DND-41 (cell line): ENCODE measurements at regions not wholly inside any gene's neighbourhood (a gene's known extent, or its start where the extent isn't known, plus 50 kb on each side); places are given as distances from the start of the nearest gene placed in this dataset.

ENCODE experiments used
- ATAC-seq: fragments of 200-7000 bp; cut with Tn5 transposase; 3 replicates; pipeline ENCODE4 v1.9.1; 2021; ENCODE audit warnings: low read depth; ENCODE audit not compliant: insufficient read depth
- DNase-seq: peaks from one replicate; pipeline ENCODE4 v3.0.0-alpha.2; 2020
- H2AFZ ChIP-seq: 2 replicates; pipeline ENCODE4 v1.6.0; 2012; ENCODE audit warnings: low read depth, low read length
- H3K27ac ChIP-seq: 2 replicates; pipeline ENCODE4 v1.5.1; 2012; ENCODE audit warnings: low read length, inconsistent platforms
- H3K27me3 ChIP-seq: fragments of 200-600 bp; sonication (generic); 2 replicates; pipeline ENCODE4 v1.6.0; 2012; ENCODE audit warnings: low read length, mild to moderate bottlenecking, inconsistent platforms; ENCODE audit not compliant: insufficient read depth, poor library complexity
- H3K36me3 ChIP-seq: 2 replicates; pipeline ENCODE4 v1.5.1; 2012; ENCODE audit warnings: low read length, inconsistent platforms; ENCODE audit not compliant: insufficient read depth
- H3K4me1 ChIP-seq: 2 replicates; pipeline ENCODE4 v1.5.1; 2012; ENCODE audit warnings: mild to moderate bottlenecking, low read length; ENCODE audit not compliant: insufficient read depth
- H3K4me2 ChIP-seq: 2 replicates; pipeline ENCODE4 v1.6.0; 2012; ENCODE audit warnings: mild to moderate bottlenecking, moderate library complexity, low read length, inconsistent platforms; ENCODE audit not compliant: insufficient read depth
- H3K4me3 ChIP-seq, 2 experiments: fragments of 200-600 bp in 1 of 2; shearing (Covaris generic) in 1 of 2; 2 replicates each; pipeline ENCODE4 v1.5.1; 2012 to 2016; ENCODE audit warnings: inconsistent platforms in 2 of 2, low read length in 2 of 2, mild to moderate bottlenecking in 2 of 2, low read depth in 1 of 2, moderate library complexity in 1 of 2
- H3K79me2 ChIP-seq: 2 replicates; pipeline ENCODE4 v1.6.0; 2012; ENCODE audit warnings: low read length, inconsistent platforms; ENCODE audit not compliant: insufficient read depth
- H3K9ac ChIP-seq: 2 replicates; pipeline ENCODE4 v1.6.0; 2012; ENCODE audit warnings: low read depth, mild to moderate bottlenecking, inconsistent platforms, low read length, moderate library complexity
- H3K9me3 ChIP-seq: 2 replicates; pipeline ENCODE4 v1.5.1; 2012; ENCODE audit warnings: low read length, moderate library complexity, mild to moderate bottlenecking, inconsistent platforms; ENCODE audit not compliant: insufficient read depth, severe bottlenecking
- H4K20me1 ChIP-seq: 2 replicates; pipeline ENCODE4 v1.6.0; 2012; ENCODE audit warnings: low read length; ENCODE audit not compliant: insufficient read depth
- EZH2 ChIP-seq: IDR thresholded peaks from 3 replicates; pipeline ENCODE4 v1.6.1; 2012; ENCODE audit warnings: borderline replicate concordance, low read depth, mild to moderate bottlenecking, moderate library complexity, low read length, inconsistent platforms; ENCODE audit not compliant: severe bottlenecking
- TF ChIP-seq, protein P1 (sequence below): IDR thresholded peaks from 2 replicates; pipeline ENCODE4 v1.5.1; 2012; ENCODE audit warnings: borderline replicate concordance, low read length, moderate library complexity, mild to moderate bottlenecking; ENCODE audit not compliant: poor library complexity, severe bottlenecking; ENCODE audit errors: extremely low read depth

DNA sequence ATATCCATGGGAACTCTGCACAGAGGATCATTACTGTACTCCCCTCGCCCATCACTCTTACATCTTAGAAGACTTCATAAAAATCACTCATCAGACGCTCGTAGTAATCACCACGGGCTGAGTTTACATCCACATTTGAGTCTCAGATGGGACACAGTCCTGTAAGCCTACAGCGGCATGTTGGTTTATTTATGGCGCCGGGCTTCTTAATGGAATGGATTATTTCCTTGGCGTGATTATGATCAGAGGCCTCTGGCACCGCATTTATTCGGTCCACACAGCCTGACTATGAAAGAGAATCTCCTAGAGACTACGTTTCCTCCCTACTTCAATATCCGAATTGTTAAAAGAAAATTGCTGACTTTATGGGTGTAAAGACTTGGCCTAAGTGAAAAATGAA, 123.5 kb upstream of the FRMD4A start:
- Histone ChIP-seq H3K36me3 (no peaks in the 10 kb centered on the region), H3K4me3 (no peak overlapping the region), H2AFZ (no peak overlapping the region), H3K9ac (no peak overlapping the region), H3K9me3 (peaks cover 6% of the 10 kb centered on the region), H3K27ac (no peak overlapping the region), H3K79me2 (no peaks in the 10 kb centered on the region), H3K4me2 (no peak overlapping the region), H4K20me1 (no peaks in the 10 kb centered on the region), H3K27me3 (no peaks in the 10 kb centered on the region), H3K4me1 (no peaks in the 10 kb centered on the region)
- DNase-seq, result no peak
- TF ChIP-seq EZH2, result no peak
- TF ChIP-seq, protein P1, sequence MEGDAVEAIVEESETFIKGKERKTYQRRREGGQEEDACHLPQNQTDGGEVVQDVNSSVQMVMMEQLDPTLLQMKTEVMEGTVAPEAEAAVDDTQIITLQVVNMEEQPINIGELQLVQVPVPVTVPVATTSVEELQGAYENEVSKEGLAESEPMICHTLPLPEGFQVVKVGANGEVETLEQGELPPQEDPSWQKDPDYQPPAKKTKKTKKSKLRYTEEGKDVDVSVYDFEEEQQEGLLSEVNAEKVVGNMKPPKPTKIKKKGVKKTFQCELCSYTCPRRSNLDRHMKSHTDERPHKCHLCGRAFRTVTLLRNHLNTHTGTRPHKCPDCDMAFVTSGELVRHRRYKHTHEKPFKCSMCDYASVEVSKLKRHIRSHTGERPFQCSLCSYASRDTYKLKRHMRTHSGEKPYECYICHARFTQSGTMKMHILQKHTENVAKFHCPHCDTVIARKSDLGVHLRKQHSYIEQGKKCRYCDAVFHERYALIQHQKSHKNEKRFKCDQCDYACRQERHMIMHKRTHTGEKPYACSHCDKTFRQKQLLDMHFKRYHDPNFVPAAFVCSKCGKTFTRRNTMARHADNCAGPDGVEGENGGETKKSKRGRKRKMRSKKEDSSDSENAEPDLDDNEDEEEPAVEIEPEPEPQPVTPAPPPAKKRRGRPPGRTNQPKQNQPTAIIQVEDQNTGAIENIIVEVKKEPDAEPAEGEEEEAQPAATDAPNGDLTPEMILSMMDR, result no peak
- no peak for ATAC-seq

GRCh38 chr10:14453593-14453992, 122.9 kb upstream of the FRMD4A start:
- DNase-seq (no peak), ATAC-seq (no peak)
- Histone ChIP-seq H3K4me2 (no peak overlapping the region), H3K9me3 (peaks cover 6% of the 10 kb centered on the region), H4K20me1 (no peaks in the 10 kb centered on the region), H2AFZ (no peak overlapping the region), H3K79me2 (no peaks in the 10 kb centered on the region), H3K4me1 (no peaks in the 10 kb centered on the region), H3K4me3 (no peak overlapping the region), H3K9ac (no peak overlapping the region), H3K27ac (no peak overlapping the region), H3K36me3 (no peaks in the 10 kb centered on the region), H3K27me3 (no peaks in the 10 kb centered on the region)
- no peak for TF ChIP-seq EZH2
- TF ChIP-seq, protein P1, result no peak

GRCh38 chr10:14451341-14451740, 120.6 kb upstream of the FRMD4A start:
- Histone ChIP-seq H3K9ac (no peak overlapping the region), H3K79me2 (no peaks in the 10 kb centered on the region), H4K20me1 (no peaks in the 10 kb centered on the region), H3K4me2 (no peak overlapping the region), H3K4me1 (no peaks in the 10 kb centered on the region), H3K27me3 (no peaks in the 10 kb centered on the region), H3K9me3 (peaks cover 3% of the 10 kb centered on the region), H3K36me3 (no peaks in the 10 kb centered on the region), H3K27ac (no peak overlapping the region), H3K4me3 (no peak overlapping the region), H2AFZ (no peak overlapping the region)
- ATAC-seq, result no peak
- no peak for DNase-seq
- TF ChIP-seq, protein P1, result no peak
- TF ChIP-seq EZH2, result no peak

DNA sequence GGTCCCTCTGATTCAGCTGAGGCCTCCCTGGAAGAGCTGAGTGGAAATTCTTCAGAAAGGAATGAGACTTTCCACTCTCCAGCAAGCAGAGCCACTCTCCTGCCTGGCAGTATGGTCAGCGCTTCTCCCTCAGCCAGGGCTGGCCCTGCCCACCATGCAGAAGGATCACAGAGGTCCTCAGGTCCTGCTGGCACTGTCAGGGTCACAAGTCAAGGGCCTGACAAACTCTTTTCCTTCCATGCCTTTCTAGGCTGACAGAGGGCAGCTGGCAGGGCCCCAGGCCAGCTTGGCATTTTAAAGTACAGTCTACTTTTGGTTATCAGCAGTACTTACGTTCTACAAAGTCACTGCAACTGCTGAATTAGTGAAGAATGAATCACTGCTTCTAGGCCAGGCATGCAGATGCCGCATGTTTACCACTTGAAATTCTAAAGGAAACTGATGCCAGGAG, 119.3 kb upstream of the FRMD4A start:
- Histone ChIP-seq H3K9ac (no peak overlapping the region), H3K4me1 (no peaks in the 10 kb centered on the region), H3K27ac (no peak overlapping the region), H3K4me2 (no peak overlapping the region), H3K9me3 (peaks cover 3% of the 10 kb centered on the region), H4K20me1 (no peaks in the 10 kb centered on the region), H3K79me2 (no peaks in the 10 kb centered on the region), H2AFZ (no peak overlapping the region), H3K27me3 (no peaks in the 10 kb centered on the region), H3K4me3 (no peak overlapping the region), H3K36me3 (no peaks in the 10 kb centered on the region)
- no peak for TF ChIP-seq EZH2
- TF ChIP-seq, protein P1, result no peak
- no peak for ATAC-seq
- no peak for DNase-seq
